HG02885 (cell line): ENCODE measurements at regions not wholly inside any gene's neighbourhood (a gene's known extent, or its start where the extent isn't known, plus 50 kb on each side); places are given as distances from the start of the nearest gene placed in this dataset.
A peak's percentile ranks its signal among the peaks of the same experiment; 100 is the strongest.
"Not testable (repeated sequence)": the region's sequence is repeated elsewhere in the genome, so short reads cannot be mapped to it uniquely, and the experiment has no call there.

Experiments
- ATAC-seq: cut with Tn5 transposase; IDR thresholded peaks from one replicate; pipeline ENCODE4 v1.9.1; 2021; ENCODE audit warnings: mild to moderate bottlenecking; ENCODE audit not compliant: unreplicated experiment, poor library complexity

GRCh38 chr4:169342906-169343564 lies 72.3 kb upstream of the SH3RF1 start:
- ATAC-seq, result no peak

GRCh38 chr4:169342159-169342860 lies 71.6 kb upstream of the SH3RF1 start:
- ATAC-seq, result no peak

GRCh38 chr4:169341490-169341889 lies 70.7 kb upstream of the SH3RF1 start:
- ATAC-seq, result peak; percentile 69

- peak; percentile 13 for ATAC-seq
Measured at GRCh38 chr4:169340834-169341233, 70.1 kb upstream of the SH3RF1 start.

- ATAC-seq, result no peak
Measured at GRCh38 chr4:169338241-169338640, 67.5 kb upstream of the SH3RF1 start.

GRCh38 chr4:169337510-169337909 lies 66.8 kb upstream of the SH3RF1 start:
- ATAC-seq, result no peak

- ATAC-seq, result no peak
Measured at GRCh38 chr4:169335331-169335730, 64.6 kb upstream of the SH3RF1 start.

GRCh38 chr4:169334335-169334734 lies 63.6 kb upstream of the SH3RF1 start:
- ATAC-seq, result no peak

- no peak for ATAC-seq
Measured at GRCh38 chr4:169333265-169333664, 62.5 kb upstream of the SH3RF1 start.

- ATAC-seq, result no peak
Measured at GRCh38 chr4:169332583-169332982, 61.8 kb upstream of the SH3RF1 start.

- no peak for ATAC-seq
Measured at GRCh38 chr4:169330811-169331210, 60.1 kb upstream of the SH3RF1 start.

- no peak for ATAC-seq
Measured at GRCh38 chr4:169330095-169330494, 59.3 kb upstream of the SH3RF1 start.

GRCh38 chr4:169327951-169328350 lies 57.2 kb upstream of the SH3RF1 start:
- ATAC-seq, result no peak

GRCh38 chr4:169323925-169324324 lies 53.2 kb upstream of the SH3RF1 start:
- not testable (repeated sequence) for ATAC-seq

- ATAC-seq, result not testable (repeated sequence)
Measured at GRCh38 chr4:169322833-169323232, 52.1 kb upstream of the SH3RF1 start.
